IPS-NIHi11 (cell line): ENCODE measurements at regions not wholly inside any gene's neighbourhood (a gene's known extent, or its start where the extent isn't known, plus 50 kb on each side); places are given as distances from the start of the nearest gene placed in this dataset.
"Not testable (repeated sequence)": the region's sequence is repeated elsewhere in the genome, so short reads cannot be mapped to it uniquely, and the experiment has no call there.

Experiments
- DNase-seq: peaks from one replicate; pipeline ENCODE4 v3.0.0; 2012; ENCODE audit warnings: mixed read lengths, low spot score

- peak; percentile 21 for DNase-seq
Measured at GRCh38 chrX:77160301-77160700, 286.9 kb upstream of the FGF16 start.

DNA sequence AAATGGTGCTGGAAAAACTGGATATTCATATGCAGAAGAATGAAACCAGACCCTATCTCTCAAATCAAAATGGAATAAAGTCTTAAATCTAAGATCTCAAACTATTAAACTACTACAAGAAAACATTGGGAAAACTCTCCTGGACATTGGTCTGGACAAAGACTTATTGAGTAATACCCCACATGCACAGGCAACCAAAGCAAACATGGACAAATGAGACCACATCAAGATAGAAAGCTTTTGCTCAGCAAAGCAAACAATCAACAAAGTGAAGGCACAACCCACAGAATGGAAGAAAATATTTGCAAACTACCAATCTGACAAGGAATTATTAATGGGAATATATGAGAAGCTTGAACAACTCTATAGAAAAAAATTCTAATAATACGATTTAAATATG, 284.4 kb upstream of the FGF16 start:
- DNase-seq: no peak

DNA sequence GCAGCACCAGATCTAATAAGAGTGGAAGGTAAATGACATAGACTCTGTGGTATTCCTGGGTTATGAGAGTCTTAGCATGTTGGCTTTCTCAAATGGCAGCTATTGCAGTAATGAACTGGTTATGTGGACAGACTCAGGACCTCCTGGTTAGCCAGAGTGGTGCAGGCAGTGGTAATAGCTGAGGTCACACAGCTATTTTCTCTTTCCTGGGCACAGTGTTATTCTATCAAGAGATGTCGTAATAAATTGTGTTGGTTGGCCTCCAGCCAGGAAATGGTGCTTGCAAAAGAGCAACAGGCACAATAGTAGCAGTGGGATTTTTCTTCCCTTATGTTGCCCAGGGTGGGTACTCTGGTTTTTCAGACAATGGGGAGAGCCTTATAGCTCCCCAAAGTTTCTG, 279.2 kb upstream of the FGF16 start:
- DNase-seq: no peak

DNA sequence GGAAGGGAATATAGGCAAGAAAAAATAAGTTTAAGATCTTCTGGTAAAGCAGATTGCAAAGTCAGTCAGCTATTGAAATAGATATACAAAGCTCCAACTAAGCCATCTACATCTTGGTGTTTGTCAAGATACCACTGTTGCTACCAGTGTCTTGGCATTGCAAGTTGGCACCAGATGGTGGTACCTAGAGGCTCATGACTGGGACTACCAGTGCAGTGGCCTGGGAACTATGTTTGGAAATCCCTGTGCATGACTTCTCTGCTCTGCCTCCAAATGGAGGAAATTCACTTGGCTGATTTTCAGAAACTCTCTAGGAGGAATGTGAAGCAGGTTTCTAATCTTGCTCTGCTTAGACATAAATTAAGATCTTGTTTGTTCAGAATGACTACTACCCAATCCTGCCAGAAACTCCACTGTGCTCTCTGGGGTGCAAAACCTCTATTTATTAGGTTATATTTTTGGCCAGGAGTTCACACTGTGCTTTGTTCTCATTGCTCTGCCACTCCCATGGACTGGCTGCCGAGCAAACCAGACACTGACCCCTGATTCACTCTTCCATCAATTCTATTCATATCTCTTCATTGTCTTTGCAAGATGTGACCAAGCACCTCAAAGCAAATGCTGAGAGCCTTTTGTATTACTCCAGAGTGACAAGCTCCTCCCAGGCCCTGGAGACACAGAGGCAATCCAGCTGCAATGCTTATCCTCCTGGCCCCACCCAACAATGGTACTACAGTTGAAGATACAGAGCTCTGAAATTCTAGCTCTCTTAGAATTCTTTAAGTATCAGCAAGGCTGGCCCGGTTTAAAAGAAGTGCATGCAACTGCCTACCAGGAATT, 272.3 kb upstream of the FGF16 start:
- DNase-seq: no peak

DNA sequence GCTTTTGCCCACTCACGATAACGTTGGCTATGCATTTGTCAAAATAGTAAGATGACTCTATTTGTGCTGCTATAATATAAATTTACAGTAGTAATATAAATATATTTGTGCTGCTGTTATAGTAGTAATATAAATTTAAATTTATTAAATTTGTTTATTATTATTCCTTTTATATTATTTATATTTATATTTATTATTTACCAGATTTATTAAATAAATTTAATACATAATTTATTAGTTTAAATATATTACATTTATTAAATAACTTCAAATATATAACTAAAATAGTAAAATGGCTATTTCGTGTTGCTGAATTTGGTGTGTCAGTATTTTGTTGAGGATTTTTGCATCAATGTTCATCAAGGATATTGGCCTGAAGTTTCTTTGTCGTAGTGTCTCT, 246.5 kb upstream of the FGF16 start:
- DNase-seq: no peak

DNA sequence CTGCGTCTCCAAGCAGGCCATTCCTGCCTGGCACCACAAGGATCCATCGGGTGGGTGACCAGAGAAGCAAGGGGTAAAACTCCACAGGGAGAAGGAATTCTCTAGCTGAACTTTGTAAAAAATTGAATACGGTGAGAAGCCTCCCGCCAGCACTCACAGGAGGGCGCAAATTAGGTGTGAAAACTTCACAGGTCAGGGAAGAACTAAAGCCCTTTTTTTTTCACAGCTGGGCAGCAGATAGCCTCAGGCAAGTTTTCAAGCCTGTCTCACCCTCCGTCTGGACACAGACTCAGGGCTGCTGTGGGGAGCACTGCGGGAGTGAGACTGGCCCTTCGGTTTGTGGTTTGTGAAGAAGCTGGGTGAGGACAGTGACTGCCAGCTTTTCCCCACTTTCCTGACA, 224.1 kb upstream of the FGF16 start:
- peak; percentile 3 for DNase-seq

GRCh38 chrX:77264490-77264889, 182.7 kb upstream of the FGF16 start:
- DNase-seq: no peak

DNA sequence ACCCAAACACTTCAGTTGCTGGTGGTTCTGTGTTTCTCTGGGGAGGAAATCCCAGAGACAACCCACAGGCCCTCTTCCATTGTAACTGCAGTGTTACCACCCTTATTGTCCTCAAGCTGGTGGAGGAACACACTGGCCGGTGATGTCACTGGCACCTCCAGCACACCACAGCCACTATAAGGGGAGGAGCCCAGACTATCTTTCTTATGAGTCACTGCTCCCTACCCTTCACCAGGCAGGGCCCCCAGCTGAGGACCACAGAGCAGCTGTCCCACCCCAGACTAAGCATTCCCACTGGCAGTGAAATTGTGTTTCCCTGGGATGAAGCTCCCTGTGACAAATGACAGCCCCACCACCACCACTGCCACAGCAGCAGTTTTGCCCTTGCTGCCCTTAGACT, 171.8 kb upstream of the FGF16 start:
- no peak for DNase-seq

DNA sequence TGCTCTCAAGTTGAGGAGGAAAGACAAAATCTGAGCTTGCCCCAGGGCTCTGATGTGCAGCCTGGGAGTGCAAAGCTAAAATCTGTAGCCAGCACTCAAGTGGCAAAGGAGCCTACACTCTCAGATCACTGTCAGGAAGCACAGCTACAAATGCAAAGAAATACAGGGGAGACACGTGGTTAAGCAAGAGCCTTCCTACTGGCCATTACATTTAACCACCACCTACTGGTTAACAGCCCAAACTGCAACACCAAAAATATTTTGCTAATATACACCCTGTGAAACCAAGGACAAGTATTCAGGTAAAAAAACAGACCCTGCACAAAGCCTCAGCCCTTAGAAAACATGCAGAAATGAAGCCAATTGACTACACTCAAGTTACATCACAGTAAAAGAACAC, 170.4 kb upstream of the FGF16 start:
- DNase-seq: no peak

GRCh38 chrX:77277911-77278310, 169.3 kb upstream of the FGF16 start:
- DNase-seq: no peak

DNA sequence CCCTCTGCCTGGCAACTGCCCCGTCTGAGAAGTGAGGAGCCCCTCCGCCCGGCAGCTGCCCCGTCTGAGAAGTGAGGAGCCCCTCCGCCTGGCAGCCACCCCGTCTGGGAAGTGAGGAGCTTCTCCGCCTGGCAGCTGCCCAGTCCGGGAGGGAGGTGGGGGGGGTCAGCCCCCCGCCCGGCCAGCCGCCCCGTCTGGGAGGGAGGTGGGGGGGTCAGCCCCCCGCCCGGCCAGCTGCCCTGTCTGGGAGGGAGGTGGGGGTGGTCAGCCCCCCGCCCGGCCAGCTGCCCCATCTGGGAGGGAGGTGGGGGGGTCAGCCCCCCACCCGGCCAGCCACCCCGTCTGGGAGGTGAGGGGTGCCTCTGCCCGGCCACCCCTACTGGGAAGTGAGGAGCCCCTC, 167.8 kb upstream of the FGF16 start:
- DNase-seq: not testable (repeated sequence)

GRCh38 chrX:77293331-77293995, 153.7 kb upstream of the FGF16 start:
- DNase-seq: no peak

GRCh38 chrX:77298296-77298695, 148.9 kb upstream of the FGF16 start:
- DNase-seq: no peak

- DNase-seq: no peak
Measured at GRCh38 chrX:77298790-77299189, 148.4 kb upstream of the FGF16 start.

GRCh38 chrX:77299549-77299948, 147.6 kb upstream of the FGF16 start:
- no peak for DNase-seq

DNA sequence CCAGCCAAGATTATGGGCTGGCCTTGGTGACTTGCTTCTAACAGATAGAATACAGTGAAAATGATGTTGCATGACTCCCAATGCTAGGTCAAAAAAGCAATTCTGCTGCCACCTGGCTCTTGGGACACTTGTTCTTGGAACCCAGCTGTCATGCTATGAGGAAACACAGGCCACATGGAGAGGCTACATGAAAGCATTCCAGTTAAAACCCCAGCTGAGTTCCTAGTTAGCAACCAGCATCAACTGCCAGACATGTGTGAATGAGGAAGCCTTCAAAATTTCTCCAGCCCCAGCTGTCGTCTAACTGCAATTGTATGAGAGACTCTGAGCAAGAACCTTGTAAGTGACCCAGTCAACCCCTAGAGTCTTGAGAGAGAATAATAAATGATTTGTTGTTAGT, 105.2 kb upstream of the FGF16 start:
- no peak for DNase-seq

GRCh38 chrX:77346859-77347258, 100.3 kb upstream of the FGF16 start:
- no peak for DNase-seq

GRCh38 chrX:77347572-77347971, 99.6 kb upstream of the FGF16 start:
- no peak for DNase-seq

DNA sequence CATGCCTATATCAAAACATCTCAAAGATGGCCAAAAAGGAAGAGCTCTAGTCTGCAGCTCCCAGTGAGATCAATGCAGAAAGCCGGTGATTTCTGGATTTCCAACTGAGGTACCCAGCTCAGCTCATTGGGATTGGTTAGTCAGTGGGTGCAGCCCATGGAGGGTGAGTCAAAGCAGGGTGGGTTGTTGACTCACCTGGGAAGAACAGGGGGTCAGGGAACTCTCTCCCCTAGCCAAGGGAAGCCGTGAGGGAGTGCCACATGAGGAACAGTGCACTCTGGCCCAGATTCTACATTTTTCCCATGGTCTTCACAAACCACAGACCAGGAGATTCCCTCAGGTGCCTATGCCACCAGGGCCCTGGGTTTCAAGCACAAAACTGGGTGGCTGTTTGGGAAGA, 57.3 kb upstream of the FGF16 start:
- no peak for DNase-seq

DNA sequence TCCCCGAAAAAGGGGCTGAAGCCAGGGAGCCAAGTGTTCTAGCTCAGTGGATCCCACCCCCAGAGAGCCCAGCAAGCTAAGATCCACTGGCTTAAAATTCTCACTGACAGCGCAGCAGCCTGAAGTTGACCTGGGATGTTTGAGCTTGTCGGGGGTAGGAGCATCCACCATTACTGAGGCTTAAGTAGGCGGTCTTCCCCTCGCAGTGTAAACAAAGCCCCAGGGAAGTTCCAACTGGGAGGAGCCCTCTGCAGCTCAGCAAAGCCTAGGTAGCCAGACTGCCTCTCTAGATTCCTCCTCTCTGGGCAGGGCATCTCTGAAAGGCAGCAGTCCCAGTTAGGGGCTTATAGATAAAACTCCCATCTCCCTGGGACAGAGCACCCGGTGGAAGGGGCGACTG, 56.8 kb upstream of the FGF16 start:
- not testable (repeated sequence) for DNase-seq

DNA sequence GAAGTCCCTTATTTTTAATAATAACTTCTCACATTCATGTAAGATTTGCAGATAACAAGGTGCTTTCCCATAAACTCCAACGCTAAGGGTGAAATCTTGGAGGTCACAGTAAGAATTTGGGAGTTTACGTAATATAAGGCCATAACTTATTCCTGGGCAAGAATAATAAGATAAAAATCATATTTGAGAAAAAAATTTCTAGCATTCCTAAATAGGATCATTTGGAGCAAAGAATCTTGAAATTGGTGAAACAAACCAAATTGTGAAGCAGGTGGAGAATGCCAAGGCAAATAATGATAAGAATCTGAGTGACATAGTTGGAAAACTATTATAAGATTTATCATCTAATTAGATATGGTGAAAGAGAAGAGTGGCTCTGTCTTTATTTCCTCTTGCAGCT, 50.4 kb upstream of the FGF16 start:
- DNase-seq: no peak
